IPS-NIHi7 (cell line): ENCODE measurements at regions not wholly inside any gene's neighbourhood (a gene's known extent, or its start where the extent isn't known, plus 50 kb on each side); places are given as distances from the start of the nearest gene placed in this dataset.
"Not testable (repeated sequence)": the region's sequence is repeated elsewhere in the genome, so short reads cannot be mapped to it uniquely, and the experiment has no call there.

ENCODE experiments used
- DNase-seq: peaks from one replicate; pipeline ENCODE4 v3.0.0; 2012; ENCODE audit warnings: mixed read lengths; ENCODE audit errors: extremely low spot score

DNA sequence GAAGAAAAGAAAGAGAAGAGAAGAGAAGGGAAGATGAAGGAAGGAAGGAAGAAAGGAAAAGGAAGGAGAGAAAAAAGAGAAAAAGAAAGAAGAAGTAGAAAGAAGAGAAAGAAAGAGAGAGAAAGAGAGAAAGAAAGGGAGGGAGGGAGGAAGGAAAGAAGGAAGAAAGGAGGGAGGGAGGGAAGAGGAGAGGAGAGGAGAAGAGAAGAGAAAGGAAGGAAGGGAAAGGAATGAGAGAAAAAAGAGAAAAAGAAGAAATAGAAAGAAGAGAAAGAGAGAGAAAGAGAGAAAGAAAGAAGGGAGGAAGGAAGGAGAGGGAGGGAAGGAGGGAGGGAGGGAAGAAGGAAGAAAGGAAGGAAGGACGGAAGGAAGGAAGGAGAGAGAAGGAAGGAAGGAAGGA lies 217.9 kb upstream of the POU1F1 start:
- DNase-seq = no peak

DNA sequence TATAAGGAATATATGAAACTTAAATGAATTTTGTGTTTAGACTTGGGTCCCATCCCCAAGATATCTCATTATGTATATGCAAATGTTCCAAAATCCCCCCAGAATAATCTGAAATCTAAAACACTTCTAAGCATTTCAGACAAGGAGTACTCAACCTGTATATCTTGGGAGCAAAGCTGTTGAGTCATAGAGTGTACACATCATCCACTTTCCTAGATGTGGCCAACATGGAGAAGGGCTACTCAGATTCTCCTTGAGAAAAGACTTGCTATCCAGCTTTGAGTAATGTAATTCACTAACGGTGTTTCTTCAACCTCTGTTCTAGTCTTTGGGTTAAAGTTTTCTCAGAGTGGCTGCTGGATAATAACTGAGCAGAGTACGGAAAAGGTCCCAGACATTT lies 215.5 kb upstream of the POU1F1 start:
- DNase-seq = no peak

DNA sequence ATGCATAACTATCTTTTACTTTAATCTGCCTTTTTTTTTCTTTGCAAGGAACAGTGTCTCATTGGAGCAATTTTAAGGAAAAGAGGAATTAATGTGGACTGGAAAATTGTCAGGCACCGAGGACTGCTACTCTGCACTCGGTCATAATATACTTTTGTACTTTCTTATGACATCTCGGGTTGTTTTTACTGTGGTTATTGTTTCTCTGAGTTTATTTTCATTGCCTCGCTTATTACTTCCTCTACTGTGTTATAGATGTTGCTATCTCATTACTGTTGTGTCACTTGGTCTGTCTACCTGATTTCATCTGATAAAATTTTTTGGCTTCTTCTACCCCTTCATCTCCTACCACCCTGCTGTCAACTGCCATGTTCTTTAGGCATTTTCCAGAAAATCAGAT lies 213.5 kb upstream of the POU1F1 start:
- DNase-seq = no peak

DNA sequence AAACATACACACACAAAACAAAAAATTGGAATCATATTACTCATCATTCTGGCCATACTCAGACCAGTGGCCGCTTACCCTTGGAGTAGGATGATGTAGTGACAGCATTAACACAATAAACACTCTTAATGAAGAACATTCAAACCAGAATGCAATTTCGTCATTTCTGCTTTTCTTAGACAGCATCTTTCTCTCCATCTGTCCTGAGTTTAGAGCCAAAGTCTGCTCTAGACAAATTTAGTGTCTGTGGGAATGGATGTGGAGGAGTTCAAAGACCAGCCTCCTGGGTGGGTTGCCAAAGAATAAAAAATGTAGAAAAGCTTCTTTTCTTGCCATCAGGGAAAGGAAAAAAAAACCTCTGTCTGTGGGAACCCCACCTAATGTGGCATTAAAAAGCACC lies 212.4 kb upstream of the POU1F1 start:
- DNase-seq = no peak

DNA sequence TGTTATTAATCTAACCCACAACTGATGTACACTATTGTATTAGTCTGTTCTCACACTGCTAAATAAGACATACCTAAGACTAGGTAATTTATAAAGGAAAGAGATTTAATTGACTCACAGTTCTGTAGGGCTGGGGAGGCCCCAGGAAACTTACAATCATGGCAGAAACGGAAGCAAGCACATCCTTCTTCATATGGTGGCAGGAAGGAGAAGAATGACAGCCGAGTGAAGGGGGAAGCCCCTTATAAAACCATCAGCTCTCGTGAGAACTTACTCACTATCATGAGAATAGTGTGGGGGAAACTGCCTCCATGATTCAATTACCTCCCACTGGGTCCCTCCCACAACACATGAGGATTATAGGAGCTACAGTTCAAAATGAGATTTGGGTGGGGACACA lies 210.3 kb upstream of the POU1F1 start:
- DNase-seq = not testable (repeated sequence)

DNA sequence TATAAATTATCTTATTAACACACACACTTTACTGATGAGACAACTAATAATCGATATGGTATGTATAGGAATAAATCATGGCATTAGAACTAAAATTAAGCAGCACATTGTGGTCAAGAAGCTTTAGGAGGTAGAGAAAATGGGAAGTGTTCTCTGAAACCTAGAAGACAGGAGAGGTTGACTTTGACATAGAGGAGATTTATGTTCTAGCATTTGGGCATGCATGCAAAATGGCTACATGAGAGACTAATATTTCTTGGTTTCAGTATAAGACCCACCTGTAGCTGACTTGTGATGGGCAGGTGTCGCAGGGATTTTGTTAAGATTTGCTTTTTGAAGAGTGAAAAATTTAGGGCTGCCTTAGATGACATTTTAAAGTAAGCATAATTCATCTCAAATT lies 209.7 kb upstream of the POU1F1 start:
- no peak for DNase-seq

DNA sequence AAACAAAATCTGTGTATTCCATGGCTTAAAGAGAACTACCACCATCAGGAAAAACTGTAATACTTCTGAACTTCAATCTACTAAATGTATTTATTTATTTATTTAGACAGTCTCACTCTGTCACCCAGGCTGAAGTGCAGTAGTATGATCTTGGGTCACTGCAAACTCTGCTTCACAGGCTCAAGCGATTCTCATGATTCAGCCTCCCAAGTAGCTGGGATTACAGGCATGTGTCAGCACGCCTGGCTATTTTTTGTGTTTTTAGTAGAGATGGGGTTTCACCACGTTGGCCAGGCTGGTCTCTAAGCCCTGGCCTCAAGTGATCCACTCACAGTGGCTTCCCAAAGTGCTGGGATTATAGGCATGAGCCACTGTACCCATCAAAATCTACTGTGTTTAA lies 202.3 kb upstream of the POU1F1 start:
- no peak for DNase-seq

DNA sequence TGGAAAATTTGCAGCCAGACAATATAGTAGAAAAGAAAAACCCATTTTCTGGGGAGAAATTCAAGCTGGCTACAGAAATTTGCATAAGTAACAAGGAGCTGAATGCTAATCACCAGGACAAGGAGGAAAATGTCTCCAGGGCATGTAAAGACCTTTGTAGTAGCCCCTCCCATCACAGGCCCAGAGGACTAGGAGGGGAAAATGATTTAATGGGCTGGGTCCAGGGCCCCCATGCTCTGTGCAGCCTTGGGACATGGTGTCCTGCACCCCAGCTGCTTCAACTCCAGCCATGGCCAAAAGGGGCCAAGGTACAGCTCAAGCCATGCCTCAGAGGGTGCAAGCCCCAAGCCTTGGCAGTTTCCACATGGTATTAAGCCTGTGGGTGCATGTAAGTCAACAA lies 197.6 kb upstream of the POU1F1 start:
- DNase-seq = no peak

DNA sequence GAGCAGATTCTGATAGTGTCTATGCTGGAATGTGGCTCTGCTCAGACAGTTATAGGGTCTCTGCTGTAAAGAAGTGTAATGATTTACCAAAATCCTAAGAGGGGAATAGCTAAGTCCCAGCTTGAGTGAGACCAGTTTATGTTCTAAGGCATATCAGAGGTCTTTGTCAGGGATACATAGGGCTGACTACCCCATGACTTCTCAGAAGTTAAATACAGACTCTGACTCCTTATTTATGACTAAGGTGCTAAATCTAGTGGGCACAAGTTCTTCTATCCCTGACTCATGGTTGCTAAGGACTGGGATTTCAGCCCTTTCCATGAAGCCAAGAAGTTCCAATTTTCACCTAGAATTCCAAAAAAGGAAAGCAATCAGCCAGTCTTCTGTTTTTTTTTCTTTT lies 192.6 kb upstream of the POU1F1 start:
- no peak for DNase-seq

DNA sequence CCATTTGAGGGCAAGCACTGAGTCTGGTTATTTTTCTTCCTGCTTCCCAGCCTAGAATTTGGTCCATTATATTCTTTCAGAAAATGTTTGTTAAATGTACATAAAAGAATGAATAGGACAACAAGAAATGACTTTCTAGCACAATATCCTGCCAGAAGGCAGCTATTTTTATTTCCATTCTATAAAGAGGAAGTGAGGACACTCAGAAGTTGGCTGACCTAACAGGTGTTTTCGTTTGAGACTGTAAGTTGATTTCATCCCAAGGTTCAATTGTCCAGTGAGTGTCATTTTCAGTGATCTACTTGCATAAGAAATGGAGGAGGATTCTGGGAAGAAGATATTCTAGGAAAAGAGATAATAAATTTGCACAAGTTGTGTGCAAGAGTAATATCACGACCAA lies 191.9 kb upstream of the POU1F1 start:
- DNase-seq = no peak

DNA sequence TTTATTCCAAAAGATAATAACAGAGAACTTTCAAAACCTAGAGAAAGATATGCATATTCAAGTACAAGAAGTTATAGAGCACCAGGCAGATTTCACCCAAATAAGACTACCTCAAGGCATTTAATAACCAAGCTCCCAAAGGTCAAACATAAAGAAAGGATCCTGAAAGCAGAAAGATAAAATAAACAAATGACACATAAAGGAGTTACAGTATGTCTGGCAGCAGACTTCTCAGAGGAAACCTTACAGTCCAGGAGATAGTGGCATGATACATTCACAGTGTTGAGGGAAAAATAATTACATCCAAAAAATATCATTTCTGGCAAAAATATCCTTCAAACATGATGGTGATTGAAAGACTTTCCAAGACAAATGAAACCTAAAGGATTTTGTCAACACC lies 185.8 kb upstream of the POU1F1 start:
- DNase-seq = no peak

DNA sequence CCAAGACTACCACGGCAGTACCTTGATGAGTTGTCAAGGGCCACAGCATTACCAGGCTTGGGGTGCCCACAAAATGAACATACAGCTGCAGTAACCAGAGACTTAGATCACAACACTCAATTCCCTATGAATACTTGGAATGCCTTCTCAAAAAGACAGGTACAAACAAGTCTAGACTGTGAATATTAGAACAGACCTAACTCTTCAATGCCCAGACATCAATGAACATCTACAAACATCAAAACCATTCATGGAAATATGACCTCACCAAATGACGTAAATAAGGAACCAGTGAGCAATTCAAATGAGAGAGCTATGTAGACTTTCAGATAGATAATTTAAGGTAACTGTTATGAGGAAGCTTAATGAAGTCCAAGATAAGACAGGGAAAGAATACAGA lies 185.1 kb upstream of the POU1F1 start:
- DNase-seq = no peak

DNA sequence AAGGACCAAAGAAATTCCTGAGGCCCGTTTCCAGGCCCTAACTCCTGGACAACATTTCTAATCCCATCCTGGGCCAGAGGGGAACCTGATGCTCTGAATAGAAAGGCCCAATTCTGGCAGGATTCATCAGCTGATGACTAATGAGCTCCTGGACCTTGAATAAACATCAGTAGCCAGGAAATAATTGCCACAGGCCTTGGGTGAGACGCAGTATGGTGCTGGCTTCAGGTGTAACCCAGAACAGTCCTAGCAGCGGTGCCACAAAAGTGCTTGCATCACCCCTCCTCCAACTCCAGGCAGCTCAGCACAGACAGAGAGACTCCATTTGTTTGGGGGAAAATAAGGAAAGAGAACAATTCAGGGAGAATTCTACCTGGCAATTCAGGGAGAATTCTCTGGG lies 184.7 kb upstream of the POU1F1 start:
- DNase-seq = no peak

DNA sequence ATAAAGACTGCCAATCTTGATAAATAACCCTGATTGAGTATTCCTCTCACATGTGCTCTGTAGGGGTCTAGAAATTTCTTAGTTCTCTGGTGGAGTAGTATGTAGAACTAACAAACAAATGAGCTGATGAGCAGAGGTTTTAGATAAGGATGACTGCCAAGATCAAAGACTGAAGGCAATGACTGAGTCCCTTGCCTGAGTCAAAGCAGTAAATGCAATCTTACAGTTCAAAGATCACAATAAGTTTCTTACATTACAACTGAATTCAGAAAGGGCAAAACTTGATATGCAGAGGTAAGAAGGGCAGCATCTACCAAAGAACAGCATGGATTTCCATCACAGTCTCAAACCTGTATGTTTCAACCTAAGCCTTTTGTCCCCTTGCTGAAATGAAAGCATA lies 172.2 kb upstream of the POU1F1 start:
- no peak for DNase-seq

DNA sequence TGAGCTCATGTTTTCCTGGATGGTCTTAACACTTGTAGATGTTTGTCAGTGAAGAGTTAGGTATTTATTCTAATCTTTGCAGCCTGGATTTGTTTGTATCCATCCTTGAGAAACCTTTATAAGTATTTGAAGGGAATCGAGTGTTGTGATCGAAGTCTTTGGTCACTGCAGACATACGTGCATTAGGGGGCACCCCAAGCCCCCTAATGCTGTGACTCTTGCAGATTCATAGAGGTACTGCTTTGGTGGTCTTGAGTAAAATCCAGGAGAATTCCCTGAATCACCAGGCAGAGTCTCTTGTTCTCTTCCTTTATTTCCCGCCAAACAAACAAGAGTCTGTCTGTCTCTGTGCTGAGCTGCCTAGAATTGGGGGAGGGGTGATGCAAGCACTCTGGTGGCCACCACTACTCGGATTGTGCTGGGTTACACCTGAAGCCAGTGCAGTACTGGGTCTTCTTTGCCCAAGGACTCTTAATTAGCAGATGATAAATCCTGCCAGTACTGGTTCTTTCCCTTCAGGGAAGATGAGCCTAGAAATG lies 170.5 kb upstream of the POU1F1 start:
- no peak for DNase-seq

DNA sequence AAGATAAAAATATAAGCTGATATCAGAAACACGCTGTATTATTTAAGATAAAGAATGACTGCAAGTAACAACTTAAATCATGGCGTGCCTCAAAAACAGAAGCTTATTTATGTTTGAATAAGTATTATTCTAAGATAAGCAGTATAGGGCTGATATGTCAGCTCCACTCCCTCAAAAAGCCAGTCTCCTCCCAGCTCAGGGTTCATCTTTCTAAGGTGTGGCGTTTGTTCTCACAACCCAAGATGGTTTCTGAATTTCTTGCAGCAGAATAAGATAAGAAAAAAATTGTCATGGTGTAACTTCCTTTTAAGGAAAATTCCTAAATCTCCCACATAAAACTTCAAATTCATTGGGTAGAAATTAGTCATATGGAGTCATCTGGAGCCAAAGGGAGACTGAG lies 166.1 kb upstream of the POU1F1 start:
- DNase-seq = no peak

DNA sequence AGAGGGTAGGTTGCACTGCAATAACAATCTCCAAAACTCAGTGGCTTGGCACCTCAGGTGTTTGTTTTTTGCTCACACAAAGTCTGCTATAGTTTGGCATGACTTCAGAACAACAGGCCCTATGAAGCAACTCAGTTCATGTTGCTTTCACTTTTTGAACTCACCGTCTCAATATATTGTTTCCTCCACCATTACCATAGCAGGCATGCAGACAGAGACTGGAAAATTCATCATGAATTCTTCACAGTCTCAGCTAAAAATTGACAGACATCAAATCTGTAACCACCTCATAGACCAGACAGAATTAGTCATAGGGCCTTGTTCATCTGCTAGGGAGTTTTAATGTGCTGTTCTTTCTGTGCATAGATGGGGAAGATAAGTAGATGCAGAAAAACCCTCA lies 161.4 kb upstream of the POU1F1 start:
- no peak for DNase-seq

DNA sequence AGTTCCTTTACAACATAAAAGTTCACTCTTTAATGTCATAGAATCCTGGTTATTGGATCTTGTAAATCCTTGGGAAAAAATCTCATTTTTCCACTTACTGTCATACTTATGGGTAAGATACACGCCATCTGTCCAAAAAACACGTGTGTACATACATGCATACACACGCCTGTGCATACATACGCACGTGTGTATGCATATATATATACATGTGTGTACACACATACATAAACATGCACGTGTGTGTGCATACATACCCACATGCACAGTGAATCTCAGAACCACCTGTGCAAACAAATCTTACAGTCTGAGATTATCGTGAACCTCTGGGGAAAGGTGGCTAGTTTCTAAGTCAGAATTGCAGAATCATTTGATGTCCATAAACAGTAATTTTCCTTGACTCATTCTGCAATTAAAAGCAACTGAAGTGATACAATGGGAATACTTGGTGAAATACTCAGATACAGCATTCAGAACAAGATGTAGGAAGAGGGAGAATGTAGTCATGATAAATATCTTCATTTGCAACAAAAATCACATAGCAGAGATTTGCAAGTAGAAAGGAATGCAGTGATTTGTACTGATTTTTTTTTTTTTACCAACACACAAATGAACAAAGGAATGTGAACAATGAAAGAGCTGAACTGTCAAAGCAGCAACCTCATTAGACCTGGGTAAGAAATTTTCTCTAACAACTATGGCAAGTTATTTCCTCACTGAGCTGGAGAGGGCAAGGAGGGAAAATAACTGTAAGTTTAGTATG lies 160.6 kb upstream of the POU1F1 start:
- DNase-seq = no peak

DNA sequence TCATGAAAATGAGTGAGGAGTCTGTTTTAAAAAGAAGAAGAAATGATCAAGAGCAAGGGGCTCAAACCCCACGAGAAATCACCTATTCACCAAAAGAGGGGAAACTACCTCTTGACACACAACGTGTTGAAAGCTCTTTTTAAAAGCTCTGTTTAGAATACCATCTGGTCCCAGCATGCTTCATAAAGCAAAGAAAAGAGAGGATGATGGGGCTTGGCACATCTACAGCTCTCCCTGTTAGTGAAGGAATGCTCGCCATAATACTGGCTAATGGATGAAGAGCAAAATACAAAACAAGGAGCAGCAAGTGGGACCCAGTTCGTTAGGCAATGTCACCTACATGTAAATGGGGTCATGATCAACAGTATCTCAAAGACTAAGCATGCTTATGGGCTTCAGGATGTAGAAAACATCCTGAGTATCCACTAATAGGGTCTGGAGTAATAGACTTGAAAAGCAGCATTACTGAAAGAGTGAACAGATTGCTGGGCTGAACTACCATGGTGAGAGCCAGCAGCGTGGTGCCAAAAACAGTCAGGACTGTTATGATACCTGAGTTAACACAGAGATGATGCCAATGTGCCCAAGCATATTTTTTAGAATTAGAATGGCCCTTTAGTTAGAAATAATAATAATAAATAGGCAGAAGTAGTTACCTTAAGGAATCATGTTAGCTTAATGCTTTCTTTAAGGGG lies 159.7 kb upstream of the POU1F1 start:
- DNase-seq = no peak

DNA sequence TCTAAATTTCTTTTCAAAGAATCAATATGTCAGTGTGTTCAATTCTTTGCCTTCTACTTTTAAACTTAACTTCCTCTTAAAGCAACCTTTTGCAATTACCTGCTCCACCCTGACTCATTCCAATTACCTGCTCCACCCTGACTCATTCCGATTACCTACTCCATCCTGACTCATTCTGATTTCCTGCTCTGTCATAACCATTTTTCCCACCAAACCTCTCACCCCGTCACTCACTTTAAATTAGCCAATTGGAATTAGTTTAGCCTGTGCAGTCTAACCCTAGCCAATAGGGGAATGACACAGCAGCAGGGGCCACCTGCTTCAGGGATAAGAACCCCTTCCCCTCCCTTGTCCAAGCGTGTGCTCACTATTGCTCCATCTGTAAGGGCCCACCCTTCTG lies 157.1 kb upstream of the POU1F1 start:
- DNase-seq = not testable (repeated sequence)

DNA sequence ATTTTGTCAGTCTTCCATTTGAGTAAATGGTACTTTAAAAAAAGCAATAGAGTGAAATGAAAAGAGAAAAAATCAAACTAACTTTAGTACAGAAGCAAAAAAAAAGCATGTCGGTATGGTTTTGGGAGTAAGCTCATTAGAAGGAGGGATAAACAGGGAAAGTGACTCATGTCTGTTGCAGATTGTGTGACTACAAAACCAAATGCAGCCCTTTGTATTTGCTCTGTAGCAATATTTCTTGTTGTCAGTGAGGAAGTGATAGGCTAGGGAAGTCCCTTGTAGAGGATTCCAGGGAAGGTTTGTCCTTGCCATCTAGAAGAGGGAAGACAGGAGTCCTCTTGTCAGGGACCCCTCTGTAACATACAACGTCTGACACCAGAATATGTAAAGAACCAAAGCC lies 150.5 kb upstream of the POU1F1 start:
- no peak for DNase-seq

DNA sequence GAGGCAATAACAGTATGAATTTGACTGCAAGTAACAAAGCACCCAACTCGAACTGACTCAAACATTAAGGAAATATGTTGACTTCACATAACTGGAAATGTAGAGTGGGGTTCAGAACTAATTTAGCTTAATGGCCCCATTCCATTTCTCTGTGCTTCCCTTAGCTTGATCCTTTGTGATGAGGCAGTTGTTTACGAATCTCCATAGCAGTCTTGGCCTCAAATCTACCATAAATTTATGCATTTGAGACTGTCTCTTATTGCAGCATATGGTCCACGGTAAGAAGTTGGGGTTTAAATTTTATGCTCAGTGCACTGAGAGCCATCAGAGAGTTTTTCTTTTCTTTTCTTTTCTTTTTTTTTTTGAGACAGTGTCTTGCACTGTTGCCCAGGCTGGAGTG lies 148.7 kb upstream of the POU1F1 start:
- DNase-seq = no peak

DNA sequence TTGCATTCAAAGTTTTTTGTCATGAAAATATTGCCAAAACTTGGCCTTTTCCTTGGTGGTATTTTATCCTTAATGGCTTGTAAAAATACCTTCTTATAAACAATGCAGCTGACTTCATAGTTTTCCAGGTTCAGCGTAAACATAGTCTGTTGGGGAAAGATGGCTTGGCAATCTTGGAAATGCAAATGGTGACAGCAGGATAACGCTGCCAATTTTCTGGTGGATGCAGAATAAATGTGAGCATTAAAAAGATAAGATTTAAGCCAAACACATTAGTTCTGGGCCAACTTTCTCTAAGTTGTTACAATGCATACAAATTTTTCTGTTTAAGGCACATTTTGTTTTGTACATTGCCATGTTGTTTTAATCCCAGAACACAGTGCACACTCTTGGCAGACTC lies 147.0 kb upstream of the POU1F1 start:
- no peak for DNase-seq
